G401.6 (cell line): ENCODE measurements at regions not wholly inside any gene's neighbourhood (a gene's known extent, or its start where the extent isn't known, plus 50 kb on each side); places are given as distances from the start of the nearest gene placed in this dataset.

Source experiments
- FAIRE-seq: peaks from 2 replicates; lab custom pipeline; 2012; peaks lifted over from hg19 to GRCh38; lab: Jason Lieb, UNC

GRCh38 chr12:111107392-111108178 lies 187.2 kb upstream of the MYL2 start:
- no peak for FAIRE-seq

DNA sequence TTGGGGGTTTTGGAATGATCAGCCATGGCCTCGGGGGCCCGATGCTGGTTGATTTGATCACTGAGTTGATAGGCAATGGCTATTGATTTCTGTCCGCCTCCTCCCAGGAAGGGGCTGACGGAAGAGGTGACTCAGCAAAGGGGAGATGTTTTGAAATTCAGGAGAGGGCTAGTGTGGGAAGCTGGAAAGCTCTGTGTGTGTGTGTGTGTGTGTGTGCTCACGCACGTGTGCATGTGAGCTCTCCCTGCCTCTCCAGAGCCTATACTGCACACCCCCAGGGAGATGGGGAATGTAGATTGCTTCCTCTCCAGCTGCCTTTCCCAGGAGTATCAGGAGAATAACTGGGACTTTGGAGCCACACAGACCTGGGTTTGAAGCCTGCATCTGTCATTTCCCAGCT lies 184.9 kb upstream of the MYL2 start:
- FAIRE-seq, result no peak

DNA sequence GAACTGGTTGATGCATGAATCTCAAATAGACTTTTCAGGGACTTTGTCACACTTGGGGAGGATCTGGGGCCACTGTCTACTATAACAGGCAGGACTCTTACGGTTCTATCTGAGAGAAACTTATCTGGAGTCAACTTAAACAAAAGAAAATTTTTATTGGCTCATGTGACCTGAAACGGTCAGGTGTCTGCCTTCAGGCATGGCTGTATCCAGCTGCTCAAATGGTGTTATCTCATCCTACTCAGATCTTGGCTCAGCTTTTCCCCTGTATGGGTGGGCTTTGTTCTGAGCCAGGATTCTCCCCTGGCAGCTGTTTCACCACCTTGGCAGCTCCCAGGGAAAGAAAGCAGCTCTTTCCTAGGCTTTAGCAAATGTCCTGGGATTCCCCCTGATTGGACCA lies 183.2 kb upstream of the MYL2 start:
- FAIRE-seq, result no peak

DNA sequence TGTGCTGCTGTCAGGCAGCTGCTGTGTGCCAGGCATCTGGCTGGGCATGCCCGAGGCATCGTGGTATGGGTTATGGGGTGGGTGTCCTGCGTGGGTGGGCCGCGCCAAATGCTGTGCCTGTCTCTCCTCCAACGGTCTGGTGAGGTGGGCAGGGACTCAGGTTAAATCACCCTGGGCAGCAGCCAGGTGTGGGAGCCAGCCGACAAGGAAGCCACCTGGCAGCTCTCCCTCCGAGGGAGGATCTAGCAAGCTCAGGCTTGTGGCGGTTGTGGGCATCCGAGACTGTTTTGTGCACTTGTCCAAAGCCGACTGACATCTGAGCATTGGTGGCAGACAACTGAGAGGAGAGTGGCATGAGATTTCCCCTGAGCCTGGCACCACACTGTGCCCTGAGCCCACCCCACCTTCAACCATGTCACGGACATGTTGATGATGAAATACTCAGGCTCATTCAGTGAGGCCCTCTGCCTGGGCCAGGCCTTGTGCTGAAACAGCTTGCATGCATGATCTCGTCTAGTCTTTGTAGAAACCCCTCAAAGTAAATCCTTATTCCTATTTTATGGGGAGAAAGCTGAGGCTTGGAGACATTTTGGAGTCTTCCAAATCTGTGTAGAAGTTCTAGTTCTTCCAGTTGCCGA lies 181.8 kb upstream of the MYL2 start:
- FAIRE-seq, result no peak

- FAIRE-seq, result no peak
Observed at GRCh38 chr12:111101003-111101402, 180.6 kb upstream of the MYL2 start.

DNA sequence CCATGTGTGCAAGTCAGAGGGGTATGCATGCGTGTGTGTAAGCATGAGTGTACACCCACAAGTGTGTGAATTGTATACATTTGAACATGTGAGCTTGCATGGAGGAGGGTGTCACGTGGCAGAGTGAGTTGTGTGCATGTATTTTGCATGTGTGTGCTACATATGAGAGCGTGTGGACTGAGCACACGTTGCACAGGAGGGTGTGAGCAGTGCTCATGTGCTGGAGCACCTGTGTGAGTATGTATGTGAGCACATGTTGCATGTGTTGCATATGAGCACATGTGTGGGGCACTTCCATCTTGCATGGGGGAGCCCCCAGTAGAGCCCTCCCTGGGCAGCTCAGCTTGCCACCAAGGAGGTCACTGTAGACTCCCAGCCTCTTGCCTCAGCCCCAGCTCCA lies 180.2 kb upstream of the MYL2 start:
- no peak for FAIRE-seq

DNA sequence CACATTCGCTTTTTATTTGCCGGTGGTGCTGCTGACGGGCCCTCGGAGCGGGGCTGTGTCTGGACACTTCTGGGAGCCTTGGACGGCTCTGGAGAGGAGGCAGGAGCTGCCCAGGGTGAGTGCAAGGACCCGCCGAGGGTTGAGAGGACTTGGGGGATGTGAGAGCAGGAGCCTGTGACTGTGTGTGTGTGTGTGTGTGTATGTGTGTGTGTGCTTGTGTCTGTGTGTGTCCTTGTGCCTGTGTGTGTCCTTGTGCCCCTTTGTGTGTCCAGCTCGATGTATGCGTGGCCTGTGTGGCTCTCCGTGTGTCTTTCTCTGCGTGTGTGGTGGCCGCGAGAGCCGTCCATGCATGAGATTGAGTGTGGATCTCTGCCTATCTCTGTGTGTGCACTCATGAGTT lies 179.6 kb upstream of the MYL2 start:
- FAIRE-seq, result no peak

GRCh38 chr12:111099186-111099585 lies 178.8 kb upstream of the MYL2 start:
- FAIRE-seq, result no peak

DNA sequence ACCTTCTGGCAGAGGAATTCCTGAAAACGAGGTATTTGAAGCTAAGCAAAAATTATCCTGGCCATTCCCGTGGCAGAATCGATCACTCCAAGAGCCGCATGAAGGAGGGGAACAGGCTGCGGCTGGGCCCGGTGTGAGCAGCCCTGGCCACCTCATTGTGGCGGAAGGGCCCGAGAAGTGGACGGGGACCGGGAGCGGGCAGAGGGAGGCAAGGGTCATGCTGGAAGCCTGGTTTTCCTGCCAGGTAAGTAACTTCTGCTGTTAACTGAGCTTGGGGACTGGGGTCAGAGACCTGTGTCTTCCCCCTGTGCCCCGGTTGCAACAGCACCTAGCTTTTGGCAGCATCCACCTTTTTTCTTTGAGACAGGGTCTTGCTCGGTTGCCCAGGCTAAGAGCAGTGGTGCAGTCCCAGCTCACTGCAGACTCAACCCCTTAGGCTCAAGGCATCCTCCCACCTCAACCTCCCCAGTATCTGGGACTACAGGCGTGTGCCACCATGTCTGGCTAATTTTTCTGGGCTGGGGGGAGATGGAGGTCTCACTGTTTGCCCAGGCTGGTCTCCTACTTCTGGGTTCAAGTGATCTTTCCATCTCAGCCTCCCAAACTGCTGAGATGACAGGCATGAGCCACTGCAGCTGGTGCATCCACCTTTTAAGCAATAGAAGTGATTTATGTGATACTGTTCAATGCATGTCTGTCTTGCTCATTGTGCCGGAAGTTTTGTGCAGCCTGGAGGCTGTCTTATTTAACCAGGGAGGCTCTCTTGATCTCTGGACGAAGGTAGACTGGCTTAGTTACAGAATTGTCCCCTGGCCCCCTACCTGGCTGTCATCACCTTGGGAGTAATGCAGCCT lies 174.0 kb upstream of the MYL2 start:
- no peak for FAIRE-seq

DNA sequence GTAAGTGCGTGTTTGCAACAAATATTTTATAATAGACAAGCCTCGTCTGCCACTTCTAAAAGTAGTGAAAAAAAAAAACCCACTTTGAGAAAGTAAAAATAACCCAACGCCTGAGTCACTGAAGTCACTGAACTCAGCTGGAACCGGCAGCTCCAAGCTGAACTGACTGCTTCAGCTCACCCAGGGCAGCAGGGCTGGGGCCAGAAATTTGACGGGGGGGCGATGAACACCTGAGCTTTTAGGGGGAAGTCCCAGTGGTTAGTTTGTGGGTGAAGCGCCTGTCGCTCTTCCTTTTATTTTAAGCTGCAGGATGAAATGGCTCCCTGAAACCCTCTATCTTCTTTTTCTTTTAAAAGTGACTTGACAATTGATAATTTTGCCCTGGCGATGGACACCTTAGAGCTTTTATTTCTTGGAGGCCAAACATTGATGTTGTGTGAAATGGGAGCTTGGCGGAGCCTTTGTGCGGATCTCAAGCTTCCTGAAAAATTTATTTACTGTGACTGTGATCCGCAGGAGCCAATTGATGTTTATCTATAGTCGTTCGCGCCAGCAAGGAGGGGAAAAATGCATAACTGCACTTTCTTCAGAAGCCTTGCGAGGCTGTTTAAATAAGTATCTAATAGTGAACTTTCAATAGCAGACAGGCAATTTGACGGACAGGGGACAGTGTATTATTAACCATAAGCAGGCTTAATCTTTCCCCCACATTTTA lies 173.2 kb upstream of the MYL2 start:
- FAIRE-seq, result no peak

- FAIRE-seq, result no peak
Observed at GRCh38 chr12:111091051-111091450, 170.7 kb upstream of the MYL2 start.

DNA sequence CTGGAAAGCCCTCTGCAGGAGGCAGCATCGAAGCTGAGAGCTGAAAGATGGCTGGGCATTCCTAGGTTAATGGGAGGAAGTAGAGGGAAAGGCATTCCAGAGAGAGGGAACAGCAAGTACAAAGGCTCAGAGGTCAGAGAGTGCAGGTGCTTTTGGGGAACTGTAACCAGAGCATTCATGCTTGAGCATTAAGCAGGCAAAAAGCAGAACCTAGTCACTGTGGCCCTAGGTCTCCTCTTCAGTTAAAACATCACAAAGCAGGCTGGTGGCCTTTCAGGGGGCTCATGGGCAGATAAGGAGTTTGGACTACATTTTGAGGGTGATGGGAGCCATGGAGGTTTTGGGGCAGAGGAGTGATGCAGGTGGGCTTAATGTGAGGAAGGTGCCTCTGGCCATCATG lies 169.2 kb upstream of the MYL2 start:
- no peak for FAIRE-seq

DNA sequence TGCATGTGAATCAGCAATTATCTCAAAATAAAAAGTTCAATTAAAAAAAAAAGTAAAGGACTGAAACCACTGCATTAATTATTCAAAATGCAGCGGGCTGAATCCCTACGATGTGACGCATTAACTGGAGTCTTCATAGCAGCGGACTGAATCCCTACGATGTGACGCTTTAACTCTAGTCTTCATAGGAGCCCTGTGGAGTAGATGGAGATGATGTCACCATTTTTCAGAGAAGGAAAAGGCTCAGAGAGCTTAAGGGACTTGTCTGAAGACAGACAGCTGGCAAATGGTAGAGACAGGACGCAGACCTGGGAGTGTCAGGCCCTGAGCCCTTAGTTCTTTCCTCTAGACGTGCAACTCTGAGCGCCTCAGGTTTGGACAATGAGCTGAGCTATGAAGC lies 168.0 kb upstream of the MYL2 start:
- no peak for FAIRE-seq

DNA sequence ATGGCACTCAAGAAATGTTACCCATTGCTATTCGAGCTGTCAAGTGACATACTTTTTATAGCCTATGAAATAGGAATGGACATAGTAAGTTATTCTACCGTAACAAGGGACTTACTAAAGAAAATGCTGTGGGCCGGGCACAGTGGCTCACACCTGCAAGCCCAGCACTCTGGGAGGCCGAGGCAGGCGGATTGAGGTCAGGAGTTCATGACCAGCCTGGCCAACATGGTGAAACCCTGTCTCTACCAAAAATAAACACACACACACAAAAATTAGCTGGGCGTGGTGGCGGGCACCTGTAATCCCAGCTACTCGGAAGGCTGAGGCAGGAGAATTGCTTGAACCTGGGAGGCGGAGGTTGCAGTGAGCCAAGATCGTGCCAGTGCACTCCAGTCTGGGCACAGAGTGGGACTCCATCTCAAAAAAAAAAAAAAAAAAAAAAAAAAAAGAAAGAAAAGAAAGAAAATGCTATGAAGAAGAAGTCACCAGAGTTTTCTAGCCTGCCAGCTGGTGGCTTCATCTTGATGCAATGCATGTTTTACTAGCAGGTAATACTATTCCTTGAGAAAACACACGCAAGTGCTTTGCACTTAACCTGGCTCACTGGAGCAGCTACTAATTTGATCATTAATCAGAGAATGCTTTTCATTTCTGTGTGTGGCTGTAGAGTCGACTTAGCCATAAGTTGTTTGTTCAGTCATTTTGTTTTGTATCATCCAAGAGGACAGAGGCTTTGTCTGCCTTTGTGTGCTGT lies 166.7 kb upstream of the MYL2 start:
- no peak for FAIRE-seq

GRCh38 chr12:111085096-111085495 lies 164.7 kb upstream of the MYL2 start:
- no peak for FAIRE-seq

DNA sequence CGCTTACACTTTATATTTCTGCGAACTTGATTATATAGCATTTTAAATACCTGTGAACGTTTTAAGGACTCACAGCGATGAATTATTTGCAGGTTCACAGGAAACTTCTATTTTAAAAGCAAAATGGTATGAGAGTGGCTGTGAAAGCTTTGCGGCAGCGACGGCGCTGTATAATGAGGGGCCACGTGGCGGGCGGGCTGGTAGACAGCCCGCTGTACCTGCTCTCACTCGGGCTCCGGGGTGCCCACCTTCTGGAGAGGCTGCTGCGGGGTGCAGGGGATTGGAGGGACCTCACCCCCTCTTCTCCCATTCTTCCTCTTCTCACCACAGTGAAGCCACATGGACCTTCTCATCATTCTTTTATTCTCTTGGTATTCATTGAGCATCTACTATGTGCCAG lies 164.2 kb upstream of the MYL2 start:
- no peak for FAIRE-seq

DNA sequence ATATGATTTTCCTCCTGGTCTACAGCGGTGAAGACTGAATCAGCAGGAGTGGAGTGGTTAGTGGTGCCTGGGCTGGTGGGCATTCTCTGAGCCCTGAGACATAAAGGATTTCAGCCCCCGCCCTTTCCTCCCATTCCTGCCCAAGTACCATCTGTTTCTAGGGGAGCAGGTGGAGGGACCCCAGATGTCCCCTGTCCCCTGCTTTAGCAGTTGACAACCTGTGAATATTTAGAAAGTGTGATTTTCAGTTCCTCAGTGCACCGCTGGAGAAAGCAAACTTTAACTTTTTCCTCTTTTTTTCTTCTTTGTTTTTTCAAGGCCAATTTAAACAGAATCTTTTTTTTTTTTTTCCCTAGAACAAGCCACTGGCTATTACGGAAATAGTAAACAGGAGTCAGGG lies 163.8 kb upstream of the MYL2 start:
- no peak for FAIRE-seq

DNA sequence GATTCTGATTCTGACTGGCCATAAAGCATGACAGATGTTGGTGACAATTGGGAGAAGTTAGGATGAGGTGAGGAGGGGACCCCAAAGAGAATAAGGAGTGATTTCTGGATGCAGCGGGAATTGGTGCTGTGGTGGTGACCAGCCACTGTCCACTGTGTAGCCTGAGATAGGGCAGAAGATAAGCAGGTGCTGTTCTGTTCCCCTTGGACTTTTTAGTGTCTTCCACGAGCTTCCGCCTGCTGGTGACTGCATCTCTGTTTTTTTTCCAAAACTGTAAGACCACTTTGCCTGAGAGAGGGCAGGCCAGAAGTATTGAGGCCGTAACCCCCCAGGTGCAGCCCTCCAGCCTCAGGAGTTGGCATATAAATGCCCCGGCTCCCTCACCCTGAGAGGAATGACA lies 161.2 kb upstream of the MYL2 start:
- no peak for FAIRE-seq

- FAIRE-seq, result no peak
Observed at GRCh38 chr12:111078731-111079130, 158.4 kb upstream of the MYL2 start.

DNA sequence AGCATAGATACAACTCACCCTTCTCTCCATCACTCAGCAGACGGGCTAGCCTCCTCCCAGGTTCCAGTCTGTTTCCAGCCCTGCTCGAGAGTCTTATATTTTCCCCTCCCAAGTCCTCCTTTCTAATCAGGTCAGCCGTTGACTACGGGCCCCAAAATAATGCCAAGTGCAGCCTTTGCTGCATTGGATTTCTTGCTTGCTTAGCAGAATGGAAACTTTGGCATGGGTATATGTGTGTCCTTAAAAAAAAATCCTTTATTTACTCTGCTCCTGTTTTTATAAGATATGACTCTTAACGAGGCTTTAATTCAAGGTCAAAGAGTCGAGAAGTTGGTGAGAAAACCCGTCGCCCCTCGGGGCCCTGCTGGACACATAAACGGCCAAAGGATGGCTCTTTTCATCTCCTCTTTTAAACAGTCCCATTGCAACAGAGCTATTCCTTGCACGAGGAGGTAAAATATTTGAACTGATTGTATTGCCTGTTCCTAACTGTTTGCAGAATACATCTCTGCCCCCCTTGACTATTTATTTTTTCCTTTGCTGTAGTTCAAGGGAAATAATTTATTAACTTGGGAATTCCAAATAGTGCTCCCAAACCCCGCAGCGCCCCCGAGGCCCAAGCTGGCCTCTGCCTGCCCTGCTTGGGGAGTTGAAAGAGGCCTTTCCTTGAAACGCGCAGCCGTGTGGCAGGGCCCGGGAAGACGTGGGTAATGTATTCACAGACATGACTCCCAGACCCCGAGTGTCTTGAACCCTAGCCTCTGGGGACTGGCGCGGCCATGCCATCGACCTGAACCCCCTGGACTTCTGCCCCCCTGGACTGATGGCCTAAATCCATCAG lies 156.5 kb upstream of the MYL2 start:
- no peak for FAIRE-seq

DNA sequence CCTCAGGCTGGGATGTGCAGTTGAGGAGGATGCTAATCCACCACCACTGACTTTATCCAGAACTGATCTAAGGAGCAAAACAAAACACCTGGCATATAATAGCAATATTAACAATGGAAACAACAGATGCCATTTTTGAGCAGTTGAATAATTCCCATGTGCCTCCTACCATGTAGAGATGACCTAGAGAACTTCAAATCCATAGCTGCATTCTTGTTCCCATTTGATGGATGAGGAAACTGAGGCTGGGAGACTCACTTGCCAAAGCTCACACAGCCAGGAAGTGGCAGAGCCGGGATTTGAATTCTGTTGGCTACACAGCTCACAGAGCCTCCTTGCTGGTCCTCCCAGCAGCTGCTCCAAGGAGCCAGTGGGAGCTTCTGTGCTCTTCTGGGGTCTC lies 155.8 kb upstream of the MYL2 start:
- no peak for FAIRE-seq
